Epithelial cell of prostate (primary cell): ENCODE measurements at regions not wholly inside any gene's neighbourhood (a gene's known extent, or its start where the extent isn't known, plus 50 kb on each side); places are given as distances from the start of the nearest gene placed in this dataset.

ENCODE experiments used
- DNase-seq: peaks from one replicate; pipeline ENCODE4 v3.0.0-alpha.2; 2011; ENCODE audit warnings: low read depth, low spot score
- H3K27ac ChIP-seq: fragments of 450-650 bp; 2 replicates; pipeline ENCODE4 v1.5.1; 2017; ENCODE audit warnings: mild to moderate bottlenecking

DNA sequence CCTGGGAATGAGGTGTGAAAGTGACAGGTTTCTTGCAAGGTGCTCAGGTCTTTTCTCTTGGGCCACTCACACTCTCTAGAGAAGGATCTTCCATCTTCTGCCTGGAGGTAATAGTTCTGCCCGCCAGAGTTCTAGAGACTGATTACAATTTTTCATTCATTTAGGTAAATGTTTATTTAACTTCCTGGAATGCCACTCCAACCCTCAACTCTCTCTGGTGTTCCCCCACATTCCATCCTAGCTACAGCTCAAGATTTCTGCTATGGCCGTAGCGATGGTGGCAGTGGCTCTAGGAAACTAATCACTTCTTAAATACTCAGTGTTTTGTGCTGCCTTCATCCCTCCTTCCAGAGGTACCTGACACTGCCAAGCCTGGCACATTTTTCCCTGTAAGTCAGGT lies 174.6 kb downstream of the WDR11 start:
- no peak overlapping the region for H3K27ac ChIP-seq
- no peak for DNase-seq

DNA sequence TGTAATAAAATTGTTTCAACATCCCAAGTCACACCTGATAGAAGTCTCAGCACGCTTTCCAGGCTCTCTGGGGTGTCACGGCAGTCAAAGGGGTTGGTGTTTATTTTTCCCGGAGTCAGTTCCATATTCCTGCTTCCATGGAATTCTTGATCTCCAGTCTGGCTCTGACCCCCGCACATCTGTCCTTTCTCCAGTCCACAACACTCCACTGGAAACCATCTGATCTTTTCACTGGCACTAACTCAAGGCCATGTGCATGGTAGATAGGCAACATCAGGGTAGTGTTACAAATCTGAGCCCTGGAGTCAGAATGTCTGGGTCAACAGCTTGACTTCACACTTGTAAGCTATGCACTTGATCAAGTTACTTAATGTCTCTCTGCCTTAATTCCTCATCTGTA lies 176.2 kb downstream of the WDR11 start:
- no peak for DNase-seq
- no peak overlapping the region for H3K27ac ChIP-seq

DNA sequence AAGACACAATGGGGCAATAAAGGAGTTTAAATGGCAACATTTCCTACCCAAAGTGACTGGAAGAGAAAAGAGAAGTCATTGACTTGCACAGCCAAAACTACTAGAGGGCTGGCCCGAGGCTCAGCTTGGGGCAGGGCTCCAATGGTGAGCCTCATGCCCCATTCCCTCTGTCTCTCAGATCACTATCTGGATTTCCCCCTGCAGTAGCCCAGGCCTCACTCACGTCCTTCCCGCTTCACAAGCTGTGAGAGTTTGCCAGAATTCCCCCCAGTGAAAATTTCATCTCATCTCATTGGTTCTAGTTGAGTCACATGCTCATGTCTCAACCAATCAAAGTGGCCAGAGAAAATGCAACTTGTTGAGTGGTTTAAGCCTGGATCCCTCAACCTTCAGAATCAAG lies 181.3 kb downstream of the WDR11 start:
- H3K27ac ChIP-seq = no peak overlapping the region
- DNase-seq = no peak

DNA sequence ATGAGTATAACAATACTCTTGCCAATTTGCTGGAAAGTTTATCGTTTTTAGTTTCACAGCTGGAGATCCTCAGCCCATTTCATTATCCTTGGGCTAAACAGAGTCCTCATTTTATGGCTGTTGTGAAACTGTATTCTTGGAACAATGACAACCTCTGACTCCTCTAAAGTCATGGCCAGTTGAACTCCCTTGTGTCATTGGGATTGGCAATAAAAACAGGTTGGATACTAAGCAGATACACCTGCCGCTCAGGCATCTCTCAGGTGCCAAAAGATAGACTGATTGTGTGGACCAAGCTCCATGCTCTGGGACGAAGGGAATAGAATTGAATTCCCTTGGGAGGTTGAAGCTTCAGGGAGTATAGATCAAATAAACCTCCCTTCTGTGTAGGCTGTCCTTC lies 182.2 kb downstream of the WDR11 start:
- H3K27ac ChIP-seq = no peak overlapping the region
- no peak for DNase-seq

DNA sequence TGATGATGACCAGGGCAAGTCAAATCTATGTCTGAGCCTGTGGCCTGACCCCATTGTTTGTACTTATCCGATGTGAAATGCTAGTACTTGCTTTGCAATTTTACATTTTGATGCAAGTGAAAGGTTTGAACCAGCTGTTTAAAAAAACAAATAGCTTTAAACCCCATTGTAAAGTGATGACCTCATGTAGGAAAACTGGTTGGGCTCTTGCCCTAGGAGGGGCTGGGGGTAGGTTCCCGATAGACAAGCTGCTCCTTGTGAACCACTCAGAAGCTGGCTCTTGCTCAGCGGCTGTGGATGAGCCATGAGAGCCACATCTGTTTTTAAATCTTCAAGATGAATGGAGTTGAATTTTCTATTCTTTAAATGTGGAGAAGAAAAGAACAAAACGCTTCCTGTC lies 185.3 kb downstream of the WDR11 start:
- peak; percentile 27 for DNase-seq
- no peak overlapping the region for H3K27ac ChIP-seq

DNA sequence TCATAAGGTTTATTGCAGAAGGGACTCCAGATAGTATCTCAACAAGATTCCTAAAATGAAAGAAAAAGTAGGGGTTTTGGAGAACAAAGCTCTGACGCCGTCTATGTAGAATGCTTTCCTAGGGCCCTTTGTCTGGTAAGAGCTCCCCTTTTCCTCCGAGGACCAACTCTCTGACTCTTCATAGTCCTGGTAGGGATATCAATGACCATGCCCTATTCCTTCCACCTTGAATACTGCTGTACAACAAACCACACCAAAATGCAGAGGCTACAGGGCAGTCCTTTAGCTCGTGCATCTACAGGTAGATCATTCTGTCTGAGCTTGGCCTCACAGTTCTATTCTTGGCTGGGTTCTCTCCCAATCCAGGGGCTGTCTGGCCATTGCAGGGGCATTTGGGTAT lies 190.3 kb downstream of the WDR11 start:
- no peak for DNase-seq
- no peak overlapping the region for H3K27ac ChIP-seq

DNA sequence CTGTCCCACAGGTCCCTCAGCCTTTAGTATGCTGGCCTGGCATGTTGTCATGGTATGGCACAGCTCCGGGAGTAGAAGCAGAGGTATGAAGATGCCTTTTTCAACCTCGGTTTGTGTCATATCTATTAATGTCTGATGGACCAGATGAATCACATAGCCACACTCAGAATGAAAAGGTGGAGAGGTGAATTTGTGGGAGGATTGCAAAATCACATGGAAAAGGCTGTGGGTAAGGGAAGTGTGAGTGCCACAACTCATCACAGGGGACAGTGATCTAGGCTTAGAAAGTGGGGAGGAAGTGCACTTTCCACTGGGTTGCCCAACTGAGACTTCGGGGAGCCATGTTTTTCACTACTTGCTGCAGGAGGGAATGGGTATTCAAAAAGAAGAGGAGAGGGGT lies 190.7 kb downstream of the WDR11 start:
- no peak overlapping the region for H3K27ac ChIP-seq
- peak; percentile 29 for DNase-seq

DNA sequence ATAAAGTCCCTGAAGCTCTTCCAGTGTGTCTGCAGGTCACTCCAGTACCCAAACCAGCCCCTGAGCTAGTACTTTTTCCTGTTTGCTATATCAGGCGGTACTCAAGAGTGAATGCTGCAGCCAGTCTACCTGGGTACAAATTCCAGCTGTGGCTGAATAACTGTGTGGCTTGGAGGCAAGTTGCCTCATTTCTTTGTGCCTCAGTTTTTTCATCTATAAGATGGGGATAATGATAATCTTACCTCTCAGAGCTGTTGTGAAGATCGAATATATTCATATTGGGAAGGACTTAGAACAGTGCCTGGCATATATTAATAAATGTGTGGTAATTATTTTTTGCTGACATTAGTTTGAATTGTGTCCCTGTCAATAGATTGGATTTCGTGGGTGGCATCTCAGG lies 191.2 kb downstream of the WDR11 start:
- DNase-seq = no peak

DNA sequence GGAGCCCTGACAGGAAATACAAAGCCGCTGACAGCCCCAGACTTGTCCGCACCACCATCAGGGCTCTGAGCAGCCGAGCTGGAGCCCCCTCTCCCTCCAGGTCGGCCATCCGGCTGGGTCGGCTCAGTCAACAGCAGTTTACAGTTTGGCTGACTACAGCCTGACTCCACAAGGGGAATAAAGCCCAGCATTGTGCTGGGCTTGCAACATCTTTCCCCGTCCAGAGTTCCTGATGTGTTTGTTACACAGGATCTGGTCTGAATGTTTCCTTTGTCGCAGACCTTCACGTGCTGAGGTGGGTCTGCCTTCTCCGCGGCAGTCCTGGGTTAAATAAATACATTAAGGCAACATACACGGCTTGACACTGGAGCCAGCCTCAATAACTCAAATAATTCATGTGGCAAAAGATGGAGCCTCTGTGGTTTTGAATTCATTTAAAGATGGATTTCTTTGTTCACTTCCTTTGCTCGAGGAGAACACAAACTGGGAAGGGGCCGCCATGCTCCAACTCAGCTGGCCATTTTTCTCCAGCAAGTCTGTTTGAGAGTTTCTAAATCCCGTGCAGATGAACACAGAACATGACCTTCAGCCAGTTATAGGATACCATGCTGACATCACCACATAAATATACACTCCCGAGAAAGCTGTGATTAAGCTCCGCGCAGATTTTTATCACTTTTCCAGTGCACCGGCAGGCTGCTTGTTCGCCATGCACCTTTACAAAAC lies 192.1 kb downstream of the WDR11 start:
- H3K27ac ChIP-seq = no peak overlapping the region
- DNase-seq = no peak

More for the DNA sequence above, 191.2 kb downstream of the WDR11 start:
- H3K27ac ChIP-seq = no peak overlapping the region

DNA sequence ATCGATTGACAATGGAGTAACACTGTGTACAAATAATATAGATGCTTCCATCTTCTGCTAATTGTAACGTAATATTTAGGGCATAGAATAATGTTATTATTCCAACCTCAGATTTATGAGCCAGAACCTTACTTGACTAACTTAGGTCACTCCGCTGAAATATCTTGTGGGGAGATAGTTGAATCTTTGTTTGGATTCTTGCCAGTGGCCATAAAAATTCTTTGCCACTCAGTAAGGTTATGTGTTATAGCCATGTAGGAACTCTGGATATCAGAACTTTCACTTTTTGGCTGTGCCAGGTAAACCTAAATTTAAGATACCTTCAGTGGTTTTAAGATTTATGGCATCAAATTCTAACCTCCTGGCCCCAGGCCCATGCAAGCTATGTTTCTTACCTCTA lies 197.6 kb downstream of the WDR11 start:
- no peak for DNase-seq
- no peak overlapping the region for H3K27ac ChIP-seq

DNA sequence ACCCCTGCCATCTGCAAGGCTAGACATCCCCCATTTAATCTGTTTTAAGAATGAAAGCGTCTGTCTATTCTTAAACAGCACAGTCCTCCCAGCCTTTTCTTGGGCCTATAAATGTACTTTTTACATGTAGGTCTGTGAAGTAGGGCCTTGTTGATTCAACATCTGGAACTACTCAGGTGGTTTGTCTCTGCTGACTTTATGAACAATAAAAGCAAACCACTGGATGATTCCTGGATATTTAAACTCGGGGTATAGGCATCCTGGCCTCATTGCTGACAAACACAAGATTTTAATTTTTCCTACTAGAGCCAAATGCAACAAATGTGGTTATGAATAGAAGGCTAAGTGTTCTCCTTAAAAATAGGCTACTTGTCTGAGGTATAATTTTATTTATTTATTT lies 198.3 kb downstream of the WDR11 start:
- no peak for DNase-seq
- no peak overlapping the region for H3K27ac ChIP-seq

DNA sequence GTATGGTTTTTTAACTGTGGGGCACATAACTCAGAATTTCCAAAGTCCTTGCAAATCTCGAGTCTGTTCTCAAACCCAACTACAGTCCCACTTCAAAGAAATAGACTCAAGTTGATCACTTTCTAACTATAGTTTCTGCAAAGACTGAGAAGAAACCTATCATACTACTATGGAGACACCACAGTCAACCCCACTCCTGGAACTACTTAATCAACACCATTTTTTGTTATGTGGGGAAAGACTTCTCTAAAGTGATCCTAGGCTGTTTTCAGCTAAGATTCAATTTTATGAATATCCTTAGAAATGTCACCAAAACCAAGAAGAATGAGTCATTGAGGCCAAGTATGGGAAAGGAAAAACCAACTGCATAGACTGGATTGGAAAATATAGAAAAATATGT lies 198.8 kb downstream of the WDR11 start:
- DNase-seq = no peak
- no peak overlapping the region for H3K27ac ChIP-seq

DNA sequence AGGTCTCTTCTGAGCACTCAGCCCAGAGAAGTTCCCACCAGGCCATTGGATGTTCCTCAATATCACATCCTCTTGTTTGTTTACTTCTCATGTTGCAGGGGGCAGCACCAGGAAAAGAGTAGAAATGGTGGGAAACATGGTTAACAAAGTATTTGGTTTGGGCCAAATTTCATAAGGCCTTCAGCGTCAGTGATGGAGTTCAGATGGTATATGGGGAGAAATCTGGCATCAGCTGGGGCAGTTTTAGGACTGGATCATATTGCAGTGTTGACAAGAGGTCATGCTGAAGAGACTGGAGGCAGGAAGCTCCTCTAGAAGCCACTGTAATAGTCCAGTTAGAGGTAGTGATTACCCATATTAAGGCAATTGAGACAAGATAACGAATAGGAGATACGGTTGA lies 200.0 kb downstream of the WDR11 start:
- no peak for DNase-seq
- no peak overlapping the region for H3K27ac ChIP-seq

DNA sequence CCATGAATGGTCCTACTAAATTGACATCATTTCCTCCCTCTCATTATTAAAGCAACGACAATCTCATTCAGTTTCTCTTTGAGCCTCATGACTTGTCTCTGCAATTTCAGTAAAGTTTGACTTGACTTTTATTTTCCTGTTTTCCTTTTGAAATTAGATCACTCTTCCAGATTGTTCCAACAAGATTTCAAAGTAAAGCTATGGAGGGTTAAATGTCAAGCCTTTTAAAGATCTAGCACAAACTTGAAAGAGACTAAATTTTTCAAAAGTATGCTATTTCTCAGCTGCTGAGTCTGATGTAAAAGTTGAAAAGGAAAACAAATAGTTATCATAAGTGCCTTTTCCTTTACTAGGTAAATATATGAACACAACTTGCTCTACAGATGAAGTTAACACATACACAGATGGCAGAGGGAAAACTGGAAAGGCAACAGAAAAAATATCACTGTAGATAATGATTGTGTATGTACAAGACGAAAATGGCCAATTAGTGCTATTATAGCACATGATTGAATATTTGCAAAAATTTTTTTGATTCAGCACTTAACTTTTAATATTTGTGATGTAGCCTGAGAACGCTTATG lies 200.6 kb downstream of the WDR11 start:
- H3K27ac ChIP-seq = no peak overlapping the region
- no peak for DNase-seq

DNA sequence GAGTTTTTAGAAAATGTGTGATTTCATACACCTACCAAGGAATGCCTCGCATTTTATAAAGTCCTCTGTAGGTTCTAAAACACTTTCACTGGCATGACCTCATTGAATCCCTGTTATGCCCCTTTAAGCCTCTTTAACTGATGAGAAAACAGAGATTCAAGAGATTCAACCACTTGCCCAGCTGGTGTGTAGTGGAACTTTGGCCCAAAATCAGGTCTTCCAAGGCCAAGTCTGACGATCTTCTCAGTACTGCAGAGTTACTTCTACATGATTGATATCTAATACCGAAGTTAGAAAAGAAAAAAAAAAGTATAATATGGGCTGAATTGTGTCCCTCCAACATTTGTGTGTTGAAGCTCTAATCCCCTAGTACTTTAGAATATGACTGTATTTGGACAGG lies 202.0 kb downstream of the WDR11 start:
- H3K27ac ChIP-seq = no peak overlapping the region
- DNase-seq = no peak

DNA sequence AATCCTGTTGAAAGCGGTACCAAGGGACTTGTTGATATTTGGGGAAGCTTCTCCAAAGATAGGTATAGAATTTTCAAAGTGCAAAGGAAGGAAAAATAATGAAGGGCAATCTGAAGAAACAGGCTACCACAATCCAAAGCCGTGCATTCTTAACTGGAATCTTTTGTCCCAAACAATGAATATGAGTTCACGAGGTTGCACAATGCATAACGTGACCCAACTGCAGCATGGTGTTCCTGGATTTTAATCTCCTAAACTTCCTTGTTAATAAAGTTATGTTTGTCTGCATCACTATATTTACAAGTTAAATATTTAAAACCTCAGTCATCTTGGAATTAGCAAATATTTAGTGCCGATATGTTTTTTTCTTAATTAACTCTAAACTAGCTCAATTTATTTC lies 203.7 kb downstream of the WDR11 start:
- DNase-seq = no peak
- no peak overlapping the region for H3K27ac ChIP-seq

DNA sequence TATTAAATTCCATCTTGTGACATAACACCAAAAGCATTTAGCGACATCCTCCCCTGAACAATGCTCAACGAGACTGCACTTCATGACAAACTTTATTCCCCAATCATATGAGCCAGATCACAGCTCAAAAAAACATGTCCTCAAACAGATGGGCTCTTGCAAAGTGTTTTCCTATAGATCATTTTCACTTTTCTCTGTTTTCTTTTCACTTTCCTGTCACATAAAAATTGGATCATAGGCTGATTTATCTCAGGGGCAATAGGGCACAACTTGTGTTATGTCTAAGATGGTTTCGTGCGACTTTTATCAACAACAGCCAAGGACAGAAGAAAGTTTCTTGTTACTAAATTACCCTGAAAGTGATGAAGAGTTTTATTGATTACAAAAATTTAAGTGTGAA lies 206.1 kb downstream of the WDR11 start:
- H3K27ac ChIP-seq = no peak overlapping the region
- no peak for DNase-seq

DNA sequence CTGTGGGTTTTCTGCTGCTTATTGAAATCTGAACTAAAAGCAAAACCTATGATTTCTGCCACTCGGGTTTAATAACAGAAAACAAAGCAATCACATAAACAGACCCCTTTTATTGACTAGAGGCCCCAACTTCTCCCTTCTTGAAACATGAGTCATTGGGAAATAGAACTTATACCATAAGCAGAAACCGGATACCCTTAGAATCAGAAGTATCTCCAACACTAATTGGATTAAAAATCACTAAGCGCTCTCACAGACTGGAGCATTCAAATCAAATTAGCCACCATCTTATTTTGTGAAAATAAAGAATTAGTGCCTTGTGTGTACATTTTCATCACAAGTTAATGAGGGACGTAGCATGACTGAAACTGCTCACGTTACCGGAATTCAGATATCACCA lies 206.9 kb downstream of the WDR11 start:
- no peak overlapping the region for H3K27ac ChIP-seq
- no peak for DNase-seq

DNA sequence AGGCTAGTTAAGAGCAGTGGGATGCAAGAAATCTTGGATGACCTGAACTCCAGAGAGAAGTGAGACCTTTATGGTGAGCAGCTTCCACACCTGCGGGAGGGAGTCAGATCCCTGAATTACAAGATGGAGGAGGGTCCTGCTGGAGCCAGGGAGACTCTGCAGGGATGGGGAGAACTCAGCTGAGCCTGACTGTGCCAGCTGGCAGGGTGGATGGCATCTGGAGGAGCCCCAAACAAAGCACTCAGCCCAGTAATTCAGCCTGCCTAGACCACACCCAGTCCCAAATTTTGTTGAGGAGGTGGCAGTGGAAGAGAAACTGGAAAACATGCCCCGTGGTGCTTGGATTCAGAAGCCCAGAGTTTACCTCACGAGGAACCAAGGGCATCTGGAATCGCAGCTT lies 208.2 kb downstream of the WDR11 start:
- H3K27ac ChIP-seq = no peak overlapping the region
- no peak for DNase-seq

DNA sequence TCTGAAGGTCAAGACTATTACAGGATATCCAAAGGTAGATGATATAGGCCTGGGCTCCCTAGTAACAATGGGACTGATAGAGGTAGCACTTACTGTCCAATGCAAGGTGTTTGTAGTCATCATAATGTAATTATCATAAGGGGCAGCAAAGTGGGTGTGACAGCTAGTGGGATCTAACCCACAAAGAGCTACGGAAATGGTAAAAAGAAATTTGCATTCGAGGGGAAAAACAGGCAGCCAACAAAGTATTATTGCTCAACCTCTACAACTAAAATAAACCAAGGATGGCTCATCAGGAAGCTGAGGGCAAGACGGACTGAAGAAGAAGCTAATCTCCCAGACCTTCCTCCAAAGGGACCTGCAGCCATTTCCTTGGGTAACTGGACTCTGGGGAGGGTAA lies 211.0 kb downstream of the WDR11 start:
- no peak for DNase-seq
- H3K27ac ChIP-seq = no peak overlapping the region

DNA sequence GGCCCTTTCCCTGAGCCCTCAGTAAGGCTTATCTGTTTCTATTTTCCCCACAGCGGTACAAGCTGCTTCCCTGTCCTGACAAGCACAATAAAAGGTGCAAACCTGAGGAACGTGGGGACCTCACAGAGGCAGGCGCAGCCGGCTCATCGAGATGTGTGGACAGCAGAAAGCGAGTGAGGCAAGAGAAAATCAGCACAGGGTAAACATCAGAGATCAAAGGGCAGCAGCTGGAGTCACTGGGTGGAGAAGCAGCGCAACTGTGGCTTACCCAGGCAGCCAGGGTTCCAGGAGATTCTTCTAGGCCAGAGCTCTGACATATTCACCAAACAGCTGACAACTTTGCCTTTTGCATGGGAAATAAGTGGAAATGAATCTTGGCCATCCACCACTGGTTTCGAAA lies 212.6 kb downstream of the WDR11 start:
- DNase-seq = no peak
- H3K27ac ChIP-seq = no peak overlapping the region

DNA sequence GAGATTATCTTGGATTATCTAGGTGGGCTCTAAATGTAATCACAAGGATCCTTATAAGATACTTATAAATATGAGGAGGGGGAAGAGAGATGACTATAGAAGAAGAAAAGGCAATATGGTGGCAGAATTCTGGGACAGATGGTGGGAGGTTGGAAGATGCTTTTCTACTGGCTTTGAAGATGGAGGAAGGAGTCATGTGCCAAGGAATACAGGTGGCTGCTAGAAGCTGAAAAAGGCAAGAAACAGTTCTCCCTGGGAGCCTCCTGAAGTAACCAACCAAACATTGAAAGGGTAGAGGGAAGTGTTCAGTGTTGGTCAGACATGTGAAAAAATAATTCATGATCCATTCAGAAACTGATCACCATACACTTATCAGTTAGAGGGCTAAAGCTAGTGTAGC lies 213.3 kb downstream of the WDR11 start:
- DNase-seq = no peak
- no peak overlapping the region for H3K27ac ChIP-seq
